Activated naive CD4-positive, alpha-beta T cell treated with anti-CD3 and anti-CD28 coated beads, Interleukin-2, amount 10 ng/mL, durations not matched to agents 7 days and 5 days (primary cell): ENCODE measurements at regions not wholly inside any gene's neighbourhood (a gene's known extent, or its start where the extent isn't known, plus 50 kb on each side); places are given as distances from the start of the nearest gene placed in this dataset.

Experiments used
- CTCF ChIA-PET: fragments of 350-600 bp; sonication (Branson Sonifier 250); formaldehyde crosslinking; loops from one replicate; lab custom pipeline; 2021; ENCODE audit warnings: antibody characterized with exemption; lab: Charles Lee
- DNase-seq: peaks from one replicate; pipeline ENCODE4 v3.0.0-alpha.2; 2020
- H3K27ac Mint-ChIP-seq: one replicate; pipeline ENCODE4 v1.8.0; 2021; ENCODE audit warnings: mild to moderate bottlenecking, moderate library complexity, mixed read lengths
- H3K27me3 Mint-ChIP-seq: one replicate; pipeline ENCODE4 v1.8.0; 2021; ENCODE audit warnings: mild to moderate bottlenecking, mixed read lengths
- H3K36me3 Mint-ChIP-seq: one replicate; pipeline ENCODE4 v1.8.0; 2021; ENCODE audit warnings: mixed read lengths
- H3K4me1 Mint-ChIP-seq: one replicate; pipeline ENCODE4 v1.8.0; 2021; ENCODE audit warnings: mixed read lengths
- H3K4me3 Mint-ChIP-seq: one replicate; pipeline ENCODE4 v1.8.0; 2021; ENCODE audit warnings: mild to moderate bottlenecking, moderate library complexity, mixed read lengths
- H3K9me3 Mint-ChIP-seq: one replicate; pipeline ENCODE4 v1.8.0; 2021; ENCODE audit warnings: mixed read lengths

- H3K27ac Mint-ChIP-seq, result no peak overlapping the region
- DNase-seq, result no peak
- peaks cover 5% of the 10 kb centered on the region for H3K9me3 Mint-ChIP-seq
- CTCF ChIA-PET, result no interaction called here
- H3K4me3 Mint-ChIP-seq, result no peak overlapping the region
- no peaks in the 10 kb centered on the region for H3K27me3 Mint-ChIP-seq
- H3K36me3 Mint-ChIP-seq, result no peaks in the 10 kb centered on the region
- H3K4me1 Mint-ChIP-seq, result no peaks in the 10 kb centered on the region
Observed at GRCh38 chr18:39380186-39380725, 1814.7 kb upstream of the CELF4 start.

- Mint-ChIP-seq H3K27ac (no peak overlapping the region), H3K27me3 (no peaks in the 10 kb centered on the region), H3K36me3 (no peaks in the 10 kb centered on the region), H3K4me3 (no peak overlapping the region), H3K4me1 (no peaks in the 10 kb centered on the region), H3K9me3 (peaks cover 5% of the 10 kb centered on the region)
- no peak for DNase-seq
- CTCF ChIA-PET, result no interaction called here
Observed at GRCh38 chr18:39375066-39375465, 1809.5 kb upstream of the CELF4 start.

- H3K27ac Mint-ChIP-seq, result no peak overlapping the region
Observed at GRCh38 chr18:39371996-39372395, 1806.4 kb upstream of the CELF4 start.

GRCh38 chr18:39366656-39367055 lies 1801.1 kb upstream of the CELF4 start:
- CTCF ChIA-PET, result no interaction called here
- no peak overlapping the region for H3K4me3 Mint-ChIP-seq
- no peak overlapping the region for H3K27ac Mint-ChIP-seq
- DNase-seq, result no peak
- H3K36me3 Mint-ChIP-seq, result no peaks in the 10 kb centered on the region
- no peaks in the 10 kb centered on the region for H3K27me3 Mint-ChIP-seq
- peaks cover 6% of the 10 kb centered on the region for H3K9me3 Mint-ChIP-seq
- H3K4me1 Mint-ChIP-seq, result no peaks in the 10 kb centered on the region

More at GRCh38 chr18:39371996-39372395, 1806.4 kb upstream of the CELF4 start:
- CTCF ChIA-PET, result no interaction called here
- Mint-ChIP-seq H3K9me3 (peaks cover 5% of the 10 kb centered on the region), H3K36me3 (no peaks in the 10 kb centered on the region), H3K4me1 (no peaks in the 10 kb centered on the region), H3K27me3 (no peaks in the 10 kb centered on the region), H3K4me3 (no peak overlapping the region)
- no peak for DNase-seq

GRCh38 chr18:39365836-39366485 lies 1800.4 kb upstream of the CELF4 start:
- Mint-ChIP-seq H3K4me3 (no peak overlapping the region), H3K27ac (no peak overlapping the region), H3K27me3 (no peaks in the 10 kb centered on the region), H3K4me1 (no peaks in the 10 kb centered on the region), H3K36me3 (no peaks in the 10 kb centered on the region), H3K9me3 (peaks cover 3% of the 10 kb centered on the region)
- CTCF ChIA-PET, result no interaction called here
- DNase-seq, result no peak

GRCh38 chr18:39360072-39360471 lies 1794.5 kb upstream of the CELF4 start:
- Mint-ChIP-seq H3K27me3 (no peaks in the 10 kb centered on the region), H3K4me1 (no peaks in the 10 kb centered on the region), H3K9me3 (peaks cover 3% of the 10 kb centered on the region), H3K36me3 (no peaks in the 10 kb centered on the region), H3K27ac (no peak overlapping the region), H3K4me3 (no peak overlapping the region)
- DNase-seq, result no peak
- CTCF ChIA-PET, result no interaction called here

GRCh38 chr18:39359636-39360035 lies 1794.0 kb upstream of the CELF4 start:
- CTCF ChIA-PET, result no interaction called here

GRCh38 chr18:39350945-39351344 lies 1785.3 kb upstream of the CELF4 start:
- Mint-ChIP-seq H3K36me3 (no peaks in the 10 kb centered on the region), H3K27ac (no peak overlapping the region), H3K4me3 (no peak overlapping the region), H3K27me3 (no peaks in the 10 kb centered on the region), H3K9me3 (no peaks in the 10 kb centered on the region), H3K4me1 (no peaks in the 10 kb centered on the region)
- DNase-seq, result no peak
- CTCF ChIA-PET, result no interaction called here

More at GRCh38 chr18:39359636-39360035, 1794.0 kb upstream of the CELF4 start:
- Mint-ChIP-seq H3K27me3 (no peaks in the 10 kb centered on the region), H3K4me1 (no peaks in the 10 kb centered on the region), H3K9me3 (peaks cover 3% of the 10 kb centered on the region), H3K36me3 (no peaks in the 10 kb centered on the region), H3K27ac (no peak overlapping the region), H3K4me3 (no peak overlapping the region)
- DNase-seq, result no peak

- DNase-seq, result no peak
- Mint-ChIP-seq H3K4me3 (no peak overlapping the region), H3K9me3 (no peaks in the 10 kb centered on the region), H3K4me1 (no peaks in the 10 kb centered on the region), H3K36me3 (no peaks in the 10 kb centered on the region), H3K27me3 (no peaks in the 10 kb centered on the region), H3K27ac (no peak overlapping the region)
- CTCF ChIA-PET, result no interaction called here
Observed at GRCh38 chr18:39349801-39350200, 1784.2 kb upstream of the CELF4 start.

GRCh38 chr18:39348757-39349156 lies 1783.2 kb upstream of the CELF4 start:
- Mint-ChIP-seq H3K27ac (no peak overlapping the region), H3K27me3 (no peaks in the 10 kb centered on the region), H3K9me3 (no peaks in the 10 kb centered on the region), H3K4me3 (no peak overlapping the region), H3K36me3 (no peaks in the 10 kb centered on the region), H3K4me1 (no peaks in the 10 kb centered on the region)
- DNase-seq, result no peak
- CTCF ChIA-PET, result no interaction called here

- peaks cover 6% of the 10 kb centered on the region for H3K9me3 Mint-ChIP-seq
- no peaks in the 10 kb centered on the region for H3K4me1 Mint-ChIP-seq
- no peak overlapping the region for H3K27ac Mint-ChIP-seq
- no peaks in the 10 kb centered on the region for H3K27me3 Mint-ChIP-seq
- no peak for DNase-seq
- no peaks in the 10 kb centered on the region for H3K36me3 Mint-ChIP-seq
- no peak overlapping the region for H3K4me3 Mint-ChIP-seq
- CTCF ChIA-PET, result no interaction called here
Observed at GRCh38 chr18:39347701-39348100, 1782.1 kb upstream of the CELF4 start.

GRCh38 chr18:39346916-39347315 lies 1781.3 kb upstream of the CELF4 start:
- Mint-ChIP-seq H3K4me1 (no peaks in the 10 kb centered on the region), H3K4me3 (no peak overlapping the region), H3K27me3 (no peaks in the 10 kb centered on the region), H3K36me3 (no peaks in the 10 kb centered on the region), H3K9me3 (peaks cover 6% of the 10 kb centered on the region), H3K27ac (no peak overlapping the region)
- CTCF ChIA-PET, result no interaction called here
- no peak for DNase-seq

GRCh38 chr18:39345321-39345720 lies 1779.7 kb upstream of the CELF4 start:
- Mint-ChIP-seq H3K36me3 (no peaks in the 10 kb centered on the region), H3K27ac (no peak overlapping the region), H3K9me3 (peaks cover 6% of the 10 kb centered on the region), H3K4me1 (no peaks in the 10 kb centered on the region), H3K4me3 (no peak overlapping the region), H3K27me3 (no peaks in the 10 kb centered on the region)
- no peak for DNase-seq
- CTCF ChIA-PET, result no interaction called here

GRCh38 chr18:39344487-39344886 lies 1778.9 kb upstream of the CELF4 start:
- Mint-ChIP-seq H3K9me3 (peaks cover 6% of the 10 kb centered on the region), H3K27me3 (no peaks in the 10 kb centered on the region), H3K27ac (no peak overlapping the region), H3K4me3 (no peak overlapping the region), H3K4me1 (no peaks in the 10 kb centered on the region), H3K36me3 (no peaks in the 10 kb centered on the region)
- CTCF ChIA-PET, result no interaction called here
- DNase-seq, result no peak

- no peaks in the 10 kb centered on the region for H3K36me3 Mint-ChIP-seq
- DNase-seq, result no peak
Observed at GRCh38 chr18:39341129-39341528, 1775.5 kb upstream of the CELF4 start.

More at GRCh38 chr18:39341129-39341528, 1775.5 kb upstream of the CELF4 start:
- Mint-ChIP-seq H3K4me3 (no peak overlapping the region), H3K9me3 (peaks cover 6% of the 10 kb centered on the region), H3K4me1 (no peaks in the 10 kb centered on the region), H3K27me3 (no peaks in the 10 kb centered on the region), H3K27ac (no peak overlapping the region)
- CTCF ChIA-PET, result no interaction called here
